Fibroblast of upper back skin (primary cell): ENCODE measurements at regions not wholly inside any gene's neighbourhood (a gene's known extent, or its start where the extent isn't known, plus 50 kb on each side); places are given as distances from the start of the nearest gene placed in this dataset.

ENCODE experiments used
- DNase-seq: peaks from one replicate; pipeline ENCODE4 v3.0.0-alpha.2; 2013

- no peak for DNase-seq
Measured at GRCh38 chr10:118838364-118838763, 83.6 kb upstream of the CACUL1 start.

GRCh38 chr10:118839348-118839747 lies 84.6 kb upstream of the CACUL1 start:
- no peak for DNase-seq

- no peak for DNase-seq
Measured at GRCh38 chr10:118840071-118840775, 85.5 kb upstream of the CACUL1 start.

GRCh38 chr10:118840776-118841468 lies 86.2 kb upstream of the CACUL1 start:
- no peak for DNase-seq

GRCh38 chr10:118841881-118842605 lies 87.3 kb upstream of the CACUL1 start:
- no peak for DNase-seq

- DNase-seq, result no peak
Measured at GRCh38 chr10:118842843-118843624, 88.3 kb upstream of the CACUL1 start.

- DNase-seq, result no peak
Measured at GRCh38 chr10:118843647-118844265, 89.0 kb upstream of the CACUL1 start.

- no peak for DNase-seq
Measured at GRCh38 chr10:118844731-118845521, 90.2 kb upstream of the CACUL1 start.

- no peak for DNase-seq
Measured at GRCh38 chr10:118845776-118846175, 91.0 kb upstream of the CACUL1 start.

GRCh38 chr10:118850418-118851061 lies 95.8 kb upstream of the CACUL1 start:
- DNase-seq, result peak; percentile 29

- no peak for DNase-seq
Measured at GRCh38 chr10:118851062-118852035, 96.6 kb upstream of the CACUL1 start.

GRCh38 chr10:118853916-118854315 lies 99.1 kb upstream of the CACUL1 start:
- no peak for DNase-seq

GRCh38 chr10:118856106-118856505 lies 101.3 kb upstream of the CACUL1 start:
- no peak for DNase-seq

GRCh38 chr10:118865998-118866693 lies 111.4 kb upstream of the CACUL1 start:
- no peak for DNase-seq

GRCh38 chr10:118867768-118868167 lies 113.0 kb upstream of the CACUL1 start:
- DNase-seq, result no peak

GRCh38 chr10:118868589-118868988 lies 113.8 kb upstream of the CACUL1 start:
- no peak for DNase-seq

GRCh38 chr10:118870467-118871243 lies 115.9 kb upstream of the CACUL1 start:
- peak; percentile 39 for DNase-seq

GRCh38 chr10:118871244-118871865 lies 116.6 kb upstream of the CACUL1 start:
- no peak for DNase-seq
